GM12878 (cell line): ENCODE measurements at regions not wholly inside any gene's neighbourhood (a gene's known extent, or its start where the extent isn't known, plus 50 kb on each side); places are given as distances from the start of the nearest gene placed in this dataset.

Source experiments
- ATAC-seq: fragments of 200-7000 bp; cut with Tn5 transposase; 3 replicates; pipeline ENCODE4 v1.9.1; 2020; ENCODE audit warnings: mild to moderate bottlenecking, moderate library complexity
- BruUV-seq: library from RNA; stranded (reverse); fragments of 400-500 nt; replicated peaks from 2 replicates; lab custom pipeline; 2021; lab: Mats Ljungman, UMichigan
- CTCF ChIA-PET: fragments of 300-600 bp; sonication (Branson Sonifier 250); formaldehyde crosslinking; extraction: SDS; loops from one replicate; lab custom pipeline; 2021; ENCODE audit warnings: inconsistent platforms; lab: Yijun Ruan, JAX
- POLR2A ChIA-PET: fragments of 350-600 bp; formaldehyde crosslinking; extraction: SDS; loops from one replicate; lab custom pipeline; 2021; ENCODE audit warnings: inconsistent platforms; lab: Charles Lee
- RAD21 ChIA-PET: fragments of 300-600 bp; sonication (Branson Sonifier 250); formaldehyde crosslinking; loops from one replicate; lab custom pipeline; 2023; ENCODE audit warnings: antibody characterized with exemption; ENCODE audit not compliant: unreplicated experiment; lab: Charles Lee
- SMC1A ChIA-PET: fragments of 300-600 bp; sonication (Branson Sonifier 250); formaldehyde crosslinking; loops from one replicate; lab custom pipeline; 2023; ENCODE audit not compliant: unreplicated experiment, uncharacterized antibody; lab: Charles Lee
- DNase-seq: peaks from one replicate; pipeline ENCODE4 v3.0.0-alpha.2; 2011; ENCODE audit warnings: low read depth, low spot score
- FAIRE-seq: peaks from 3 replicates; lab custom pipeline; 2011; peaks lifted over from hg19 to GRCh38; lab: Jason Lieb, UNC
- H2AFZ ChIP-seq: 2 replicates; pipeline ENCODE4 v1.6.0; 2011; ENCODE audit warnings: low read depth, low read length, control low read depth; ENCODE audit not compliant: control insufficient read depth
- H3K27ac ChIP-seq: 2 replicates; pipeline ENCODE4 v1.5.1; 2011; ENCODE audit warnings: control low read depth; ENCODE audit not compliant: control insufficient read depth, insufficient read depth
- H3K27me3 ChIP-seq, 2 experiments: replicated peaks in 1 of 2; 2 replicates each; pipeline versions ENCODE4 v1.6.0 to v1.6.1; 2011; ENCODE audit warnings: low read length in 1 of 2; ENCODE audit not compliant: control insufficient read depth in 2 of 2, insufficient read depth in 2 of 2
- H3K36me3 ChIP-seq, 2 experiments: 2 replicates each; pipeline ENCODE4 v1.5.1; 2011; ENCODE audit warnings: low read length in 1 of 2; ENCODE audit not compliant: control insufficient read depth in 2 of 2, insufficient read depth in 2 of 2
- H3K4me1 ChIP-seq: 2 replicates; pipeline ENCODE4 v1.6.1; 2011; ENCODE audit warnings: mild to moderate bottlenecking, low read length, moderate library complexity, mixed read lengths; ENCODE audit not compliant: control insufficient read depth, insufficient read depth
- H3K4me2 ChIP-seq: 2 replicates; pipeline ENCODE4 v1.6.0; 2011; ENCODE audit warnings: control low read depth; ENCODE audit not compliant: control insufficient read depth, insufficient read depth
- H3K4me3 ChIP-seq: fragments of 200-600 bp; sonication (generic); 2 replicates; pipeline ENCODE4 v1.5.1; 2016
- H3K79me2 ChIP-seq: 2 replicates; pipeline ENCODE4 v1.6.0; 2011; ENCODE audit warnings: low read length; ENCODE audit not compliant: control insufficient read depth, insufficient read depth
- H3K9ac ChIP-seq: 2 replicates; pipeline ENCODE4 v1.8.0; 2011; ENCODE audit warnings: low read length, control low read depth, mixed read lengths; ENCODE audit not compliant: control insufficient read depth, insufficient read depth
- H3K9me3 ChIP-seq: replicated peaks from 3 replicates; pipeline ENCODE4 v1.5.1; 2011; ENCODE audit warnings: mild to moderate bottlenecking, low read length; ENCODE audit not compliant: control insufficient read depth, insufficient read depth
- H4K20me1 ChIP-seq: 2 replicates; pipeline ENCODE4 v1.6.0; 2011; ENCODE audit not compliant: control insufficient read depth, insufficient read depth
- CREB1 ChIP-seq: IDR thresholded peaks from 2 replicates; pipeline ENCODE4 v1.6.1; 2012; ENCODE audit warnings: low read depth, mild to moderate bottlenecking, inconsistent platforms
- EGR1 ChIP-seq, 2 experiments: IDR thresholded peaks; 1 replicate in 1 of 2; 2 replicates in 1 of 2; pipeline ENCODE4 v1.6.1; 2011 to 2012; ENCODE audit warnings: low read depth in 2 of 2, low read length in 2 of 2, borderline replicate concordance in 1 of 2, mild to moderate bottlenecking in 1 of 2, moderate library complexity in 1 of 2
- MEF2A ChIP-seq: IDR thresholded peaks from 2 replicates; pipeline ENCODE4 v1.6.1; 2011; ENCODE audit warnings: low read depth, mild to moderate bottlenecking, low read length, moderate library complexity; ENCODE audit not compliant: insufficient read depth
- PAX5 ChIP-seq: IDR thresholded peaks from 2 replicates; pipeline ENCODE4 v1.6.1; 2011; ENCODE audit warnings: low read depth, low read length, borderline replicate concordance
- ZBTB33 ChIP-seq: fragments of 450-650 bp; IDR thresholded peaks from 2 replicates; pipeline ENCODE4 v1.6.1; 2017; ENCODE audit warnings: mild to moderate bottlenecking
- WGBS: methylation state at CpG from one replicate; pipeline ENCODE4 v1.1.6; 2016; ENCODE audit warnings: low lambda C conversion rate; ENCODE audit not compliant: insufficient replicate concordance, insufficient coverage; ENCODE audit errors: missing lambda C conversion rate; 5-methylcytosine and 5-hydroxymethylcytosine counted together
- in situ Hi-C: fragments of 300-500 bp; cut with MboI; formaldehyde crosslinking; loops from 9 replicates; pipeline ENCODE4 v1.14.3; 2018; ENCODE audit warnings: mixed read lengths
- intact Hi-C: fragments of 100-400 bp; cut with micrococcal nuclease; formaldehyde crosslinking; loops from one replicate; pipeline ENCODE4 v1.14.2; 2022; ENCODE audit not compliant: unreplicated experiment

GRCh38 chr13:37365496-37365895 is 233.1 kb downstream of the POSTN start:
- no peak overlapping the region for H3K27ac ChIP-seq
- H4K20me1 ChIP-seq = no peaks in the 10 kb centered on the region
- no peak for DNase-seq
- intact Hi-C loops (no loop called here), in situ Hi-C loops (no loop called here)
- RAD21 ChIA-PET = no interaction called here
- no peak overlapping the region for H2AFZ ChIP-seq
- H3K79me2 ChIP-seq = no peaks in the 10 kb centered on the region
- H3K4me1 ChIP-seq = no peaks in the 10 kb centered on the region
- FAIRE-seq = no peak
- CTCF ChIA-PET = no interaction called here
- no peak overlapping the region for H3K4me2 ChIP-seq
- TF ChIP-seq CREB1 (no peak), MEF2A (no peak), EGR1 (IDR thresholded peaks at IDR 0.05; ENCODE audit: borderline replicate concordance in 1 of 2, low read depth in 2 of 2, low read length in 2 of 2) (no peak), ZBTB33 (no peak)
- H3K36me3 ChIP-seq = no peaks in the 10 kb centered on the region
- H3K9me3 ChIP-seq = no peaks in the 10 kb centered on the region
- H3K4me3 ChIP-seq = no peak overlapping the region
- no TSS peak for BruUV-seq
- 20% methylated on average over 2 of the region's 2 CpGs for WGBS
- no peaks in the 10 kb centered on the region for H3K27me3 ChIP-seq
- POLR2A ChIA-PET = no interaction called here
- no peak overlapping the region for H3K9ac ChIP-seq
- ATAC-seq = no peak
- SMC1A ChIA-PET = no interaction called here

- RAD21 ChIA-PET = no interaction called here
- DNase-seq (no peak), ATAC-seq (no peak), FAIRE-seq (no peak)
- Histone ChIP-seq H3K4me3 (no peak overlapping the region), H4K20me1 (no peaks in the 10 kb centered on the region), H3K36me3 (no peaks in the 10 kb centered on the region), H3K27ac (no peak overlapping the region), H3K9me3 (no peaks in the 10 kb centered on the region), H3K27me3 (no peaks in the 10 kb centered on the region), H3K4me1 (no peaks in the 10 kb centered on the region), H3K4me2 (no peak overlapping the region), H3K79me2 (no peaks in the 10 kb centered on the region), H3K9ac (no peak overlapping the region), H2AFZ (no peak overlapping the region)
- intact Hi-C loops (no loop called here), in situ Hi-C loops (no loop called here)
- CTCF ChIA-PET = no interaction called here
- 10% methylated on average over 2 of the region's 2 CpGs for WGBS
- SMC1A ChIA-PET = no interaction called here
- BruUV-seq = no TSS peak
- no peak for TF ChIP-seq PAX5
- POLR2A ChIA-PET = no interaction called here
Observed at GRCh38 chr13:37364956-37365355, 233.6 kb downstream of the POSTN start.
